ENCODE measurements at regions not wholly inside any gene's neighbourhood (a gene's known extent, or its start where the extent isn't known, plus 50 kb on each side); places are given as distances from the start of the nearest gene placed in this dataset.
A peak's percentile ranks its signal among the peaks of the same experiment; 100 is the strongest.

GRCh38 chr1:84090447-84091245 is 53.4 kb upstream of the PRKACB start:
- DNase-seq (ENCODE audit: low read depth in 4 of 4, low spot score in 3 of 4) = no peak

GRCh38 chr1:84089867-84090266 is 54.2 kb upstream of the PRKACB start:
- DNase-seq (ENCODE audit: low read depth in 4 of 4, low spot score in 3 of 4) = no peak

- DNase-seq (ENCODE audit: low read depth in 4 of 4, low spot score in 3 of 4) = no peak
Observed at GRCh38 chr1:84089465-84089864, 54.6 kb upstream of the PRKACB start.

- no peak for DNase-seq (ENCODE audit: low read depth in 4 of 4, low spot score in 3 of 4)
Observed at GRCh38 chr1:84086616-84087015, 57.5 kb upstream of the PRKACB start.

GRCh38 chr1:84086189-84086588 is 57.9 kb upstream of the PRKACB start:
- no peak for DNase-seq (ENCODE audit: low read depth in 4 of 4, low spot score in 3 of 4)

GRCh38 chr1:84083307-84083706 is 60.8 kb upstream of the PRKACB start:
- no peak for DNase-seq (ENCODE audit: low read depth in 4 of 4, low spot score in 3 of 4)

GRCh38 chr1:84078842-84079202 is 65.2 kb upstream of the PRKACB start:
- peak in 1 of 4 donors; percentile 0 for DNase-seq (ENCODE audit: low read depth in 4 of 4, low spot score in 3 of 4)

GRCh38 chr1:84078108-84078841 is 65.8 kb upstream of the PRKACB start:
- DNase-seq (ENCODE audit: low read depth in 4 of 4, low spot score in 3 of 4) = peak in 3 of 4 donors; percentile 30 to 66 (median 36)

GRCh38 chr1:84077476-84078107 is 66.5 kb upstream of the PRKACB start:
- DNase-seq (ENCODE audit: low read depth in 4 of 4, low spot score in 3 of 4) = peak; percentile 75 to 77 (median 76)

- no peak for DNase-seq (ENCODE audit: low read depth in 4 of 4, low spot score in 3 of 4)
Observed at GRCh38 chr1:84073266-84073665, 70.8 kb upstream of the PRKACB start.

GRCh38 chr1:84069236-84069845 is 70.4 kb upstream of the TTLL7 start:
- DNase-seq (ENCODE audit: low read depth in 4 of 4, low spot score in 3 of 4) = no peak

- no peak for DNase-seq (ENCODE audit: low read depth in 4 of 4, low spot score in 3 of 4)
Observed at GRCh38 chr1:84062496-84062895, 63.6 kb upstream of the TTLL7 start.

- no peak for DNase-seq (ENCODE audit: low read depth in 4 of 4, low spot score in 3 of 4)
Observed at GRCh38 chr1:84061336-84061735, 62.4 kb upstream of the TTLL7 start.

- DNase-seq (ENCODE audit: low read depth in 4 of 4, low spot score in 3 of 4) = no peak
Observed at GRCh38 chr1:84060781-84061180, 61.8 kb upstream of the TTLL7 start.

GRCh38 chr1:84048820-84049219 is 49.9 kb upstream of the TTLL7 start:
- no peak for DNase-seq (ENCODE audit: low read depth in 4 of 4, low spot score in 3 of 4)
